ENCODE measurements at regions not wholly inside any gene's neighbourhood (a gene's known extent, or its start where the extent isn't known, plus 50 kb on each side); places are given as distances from the start of the nearest gene placed in this dataset.

- TF ChIP-seq, protein P1, sequence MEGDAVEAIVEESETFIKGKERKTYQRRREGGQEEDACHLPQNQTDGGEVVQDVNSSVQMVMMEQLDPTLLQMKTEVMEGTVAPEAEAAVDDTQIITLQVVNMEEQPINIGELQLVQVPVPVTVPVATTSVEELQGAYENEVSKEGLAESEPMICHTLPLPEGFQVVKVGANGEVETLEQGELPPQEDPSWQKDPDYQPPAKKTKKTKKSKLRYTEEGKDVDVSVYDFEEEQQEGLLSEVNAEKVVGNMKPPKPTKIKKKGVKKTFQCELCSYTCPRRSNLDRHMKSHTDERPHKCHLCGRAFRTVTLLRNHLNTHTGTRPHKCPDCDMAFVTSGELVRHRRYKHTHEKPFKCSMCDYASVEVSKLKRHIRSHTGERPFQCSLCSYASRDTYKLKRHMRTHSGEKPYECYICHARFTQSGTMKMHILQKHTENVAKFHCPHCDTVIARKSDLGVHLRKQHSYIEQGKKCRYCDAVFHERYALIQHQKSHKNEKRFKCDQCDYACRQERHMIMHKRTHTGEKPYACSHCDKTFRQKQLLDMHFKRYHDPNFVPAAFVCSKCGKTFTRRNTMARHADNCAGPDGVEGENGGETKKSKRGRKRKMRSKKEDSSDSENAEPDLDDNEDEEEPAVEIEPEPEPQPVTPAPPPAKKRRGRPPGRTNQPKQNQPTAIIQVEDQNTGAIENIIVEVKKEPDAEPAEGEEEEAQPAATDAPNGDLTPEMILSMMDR (IDR thresholded peaks at IDR 0.05; ENCODE audit: insufficient read depth, low read length, poor library complexity, severe bottlenecking) = no peak
- H3K36me3 ChIP-seq (ENCODE audit: control insufficient read depth, insufficient read depth, low read length) = no peaks in the 10 kb centered on the region
- no peak overlapping the region for H3K4me3 ChIP-seq (replicated peaks; ENCODE audit: low read depth, low read length)
- H3K27me3 ChIP-seq (replicated peaks; ENCODE audit: control insufficient read depth, insufficient read depth, low read length) = no peaks in the 10 kb centered on the region
- no peak for DNase-seq (ENCODE audit: extremely low read depth, insufficient read length)
These were observed 66.0 kb upstream of the GOLIM4 start for GRCh38 chr3:168161696-168162095.

- TF ChIP-seq, protein P1 (IDR thresholded peaks at IDR 0.05; ENCODE audit: insufficient read depth, low read length, poor library complexity, severe bottlenecking) = no peak
- Histone ChIP-seq H3K4me3 (replicated peaks; ENCODE audit: low read depth, low read length) (no peak overlapping the region), H3K27me3 (replicated peaks; ENCODE audit: control insufficient read depth, insufficient read depth, low read length) (no peaks in the 10 kb centered on the region), H3K36me3 (ENCODE audit: control insufficient read depth, insufficient read depth, low read length) (no peaks in the 10 kb centered on the region)
- no peak for DNase-seq (ENCODE audit: extremely low read depth, insufficient read length)
These were observed 62.2 kb upstream of the GOLIM4 start for GRCh38 chr3:168157903-168158302.

DNA sequence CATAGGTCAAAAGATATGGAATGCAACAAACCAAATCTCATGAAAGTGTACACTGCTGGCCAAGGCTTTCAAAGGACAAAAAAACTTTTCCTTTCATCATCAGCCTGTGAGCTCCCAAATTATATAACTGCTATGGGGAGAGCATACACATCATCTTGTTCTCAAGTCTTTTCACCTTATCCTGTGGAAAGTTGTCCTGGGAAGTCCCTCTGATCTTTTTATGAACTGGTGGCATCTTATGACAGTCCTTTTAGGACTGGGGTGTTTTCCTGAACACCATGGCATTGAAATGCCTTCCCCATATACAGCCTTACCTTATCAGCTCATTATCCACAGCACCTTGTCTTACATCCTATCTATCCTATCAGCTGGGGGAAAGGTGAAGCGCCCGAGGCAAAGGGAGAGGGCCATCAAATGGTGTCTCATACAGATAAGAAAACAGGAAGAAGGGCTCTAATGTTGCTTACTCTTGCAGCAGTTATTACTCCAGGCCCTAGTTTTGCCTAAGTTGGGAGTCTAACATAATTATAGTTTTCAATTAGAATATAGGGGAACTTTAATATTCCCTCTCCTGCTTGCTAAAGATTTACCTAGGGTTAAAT lies 61.5 kb upstream of the GOLIM4 start:
- TF ChIP-seq, protein P1 (IDR thresholded peaks at IDR 0.05; ENCODE audit: insufficient read depth, low read length, poor library complexity, severe bottlenecking) = no peak
- no peak overlapping the region for H3K4me3 ChIP-seq (replicated peaks; ENCODE audit: low read depth, low read length)

GRCh38 chr3:168156479-168156878 lies 60.8 kb upstream of the GOLIM4 start:
- TF ChIP-seq, protein P1 (IDR thresholded peaks at IDR 0.05; ENCODE audit: insufficient read depth, low read length, poor library complexity, severe bottlenecking) = no peak
- DNase-seq (ENCODE audit: extremely low read depth, insufficient read length) = no peak
- H3K4me3 ChIP-seq (replicated peaks; ENCODE audit: low read depth, low read length) = no peak overlapping the region
- H3K36me3 ChIP-seq (ENCODE audit: control insufficient read depth, insufficient read depth, low read length) = no peaks in the 10 kb centered on the region
- no peaks in the 10 kb centered on the region for H3K27me3 ChIP-seq (replicated peaks; ENCODE audit: control insufficient read depth, insufficient read depth, low read length)

More for the DNA sequence above, 61.5 kb upstream of the GOLIM4 start:
- H3K27me3 ChIP-seq (replicated peaks; ENCODE audit: control insufficient read depth, insufficient read depth, low read length) = no peaks in the 10 kb centered on the region
- no peak for DNase-seq (ENCODE audit: extremely low read depth, insufficient read length)
- H3K36me3 ChIP-seq (ENCODE audit: control insufficient read depth, insufficient read depth, low read length) = no peaks in the 10 kb centered on the region

DNA sequence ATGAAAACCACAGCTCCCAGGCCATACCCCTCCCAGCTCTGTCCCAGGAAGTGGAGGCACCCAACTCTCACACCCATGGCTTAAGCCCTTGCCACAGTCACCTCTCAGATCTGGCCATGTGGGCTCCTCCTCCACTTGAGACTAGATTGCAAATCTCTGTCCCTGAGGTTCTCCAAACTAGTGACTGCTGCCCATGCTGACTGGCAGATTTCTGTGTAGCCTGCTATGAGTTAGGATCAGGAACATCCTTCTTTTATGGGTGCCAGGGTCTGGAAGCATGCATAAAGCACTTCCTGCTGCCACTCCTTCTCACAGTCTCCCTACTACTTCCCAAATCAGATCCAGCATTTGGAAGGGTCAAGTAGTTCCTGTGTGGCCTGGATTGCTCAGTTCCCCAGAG lies 59.6 kb upstream of the GOLIM4 start:
- no peaks in the 10 kb centered on the region for H3K36me3 ChIP-seq (ENCODE audit: control insufficient read depth, insufficient read depth, low read length)
- no peaks in the 10 kb centered on the region for H3K27me3 ChIP-seq (replicated peaks; ENCODE audit: control insufficient read depth, insufficient read depth, low read length)
- H3K4me3 ChIP-seq (replicated peaks; ENCODE audit: low read depth, low read length) = no peak overlapping the region
- DNase-seq (ENCODE audit: extremely low read depth, insufficient read length) = no peak
- TF ChIP-seq, protein P1 (IDR thresholded peaks at IDR 0.05; ENCODE audit: insufficient read depth, low read length, poor library complexity, severe bottlenecking) = no peak

DNA sequence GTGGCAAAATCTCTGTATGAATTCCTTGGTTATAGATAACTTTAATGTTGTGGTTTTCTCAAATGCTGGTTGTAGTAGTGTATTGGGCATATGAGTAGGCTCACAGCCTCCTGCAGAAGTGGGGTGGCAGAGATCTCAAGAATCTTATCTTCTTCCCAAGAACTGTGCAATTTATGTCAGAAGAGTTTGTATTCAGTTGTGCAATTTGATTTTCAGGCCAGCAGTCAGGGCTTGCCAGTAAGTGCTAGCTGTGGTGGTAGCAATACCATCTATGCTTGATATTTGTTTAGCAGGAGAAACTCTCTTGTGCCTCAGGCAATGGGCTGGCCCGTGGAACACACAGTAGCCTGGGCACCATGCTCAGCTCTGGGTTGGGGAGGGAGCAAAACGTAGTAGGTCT lies 58.4 kb upstream of the GOLIM4 start:
- no peak for DNase-seq (ENCODE audit: extremely low read depth, insufficient read length)
- Histone ChIP-seq H3K4me3 (replicated peaks; ENCODE audit: low read depth, low read length) (no peak overlapping the region), H3K36me3 (ENCODE audit: control insufficient read depth, insufficient read depth, low read length) (no peaks in the 10 kb centered on the region), H3K27me3 (replicated peaks; ENCODE audit: control insufficient read depth, insufficient read depth, low read length) (no peaks in the 10 kb centered on the region)
- TF ChIP-seq, protein P1 (IDR thresholded peaks at IDR 0.05; ENCODE audit: insufficient read depth, low read length, poor library complexity, severe bottlenecking) = no peak

Measured in GM06990 (cell line).